Activated CD4-positive, alpha-beta T cell treated with anti-CD3 and anti-CD28 coated beads, Interleukin-2, Interleukin-4, amounts not matched to agents 100 ng/mL and 50 ng/mL, durations not matched to agents 16 hours and 8 hours (primary cell): ENCODE measurements at regions not wholly inside any gene's neighbourhood (a gene's known extent, or its start where the extent isn't known, plus 50 kb on each side); places are given as distances from the start of the nearest gene placed in this dataset.
"Not testable (repeated sequence)": the region's sequence is repeated elsewhere in the genome, so short reads cannot be mapped to it uniquely, and the experiment has no call there.

ENCODE experiments used
- DNase-seq: peaks from one replicate; pipeline ENCODE4 v3.0.0-alpha.2; 2020; ENCODE audit warnings: low spot score

DNA sequence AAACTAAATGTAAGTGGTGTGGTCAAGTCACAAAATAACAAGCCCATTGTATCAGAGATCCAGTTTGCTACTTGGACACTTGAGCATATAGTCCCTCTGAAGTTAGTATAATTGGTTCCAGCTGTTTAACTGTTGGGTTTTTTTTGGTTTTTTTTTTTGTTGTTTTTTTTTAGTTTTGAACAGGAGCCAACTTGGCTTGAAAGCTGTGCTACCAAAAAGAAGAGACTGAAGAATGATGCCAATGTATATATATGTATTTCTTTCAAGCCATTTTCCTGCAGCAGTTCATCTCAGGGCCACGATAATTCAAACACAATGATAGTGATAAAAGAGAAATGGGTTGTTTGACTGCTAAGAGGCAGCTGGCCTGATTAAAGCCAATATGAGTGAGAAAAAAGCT lies 138.3 kb downstream of the PCDH18 start:
- no peak for DNase-seq

DNA sequence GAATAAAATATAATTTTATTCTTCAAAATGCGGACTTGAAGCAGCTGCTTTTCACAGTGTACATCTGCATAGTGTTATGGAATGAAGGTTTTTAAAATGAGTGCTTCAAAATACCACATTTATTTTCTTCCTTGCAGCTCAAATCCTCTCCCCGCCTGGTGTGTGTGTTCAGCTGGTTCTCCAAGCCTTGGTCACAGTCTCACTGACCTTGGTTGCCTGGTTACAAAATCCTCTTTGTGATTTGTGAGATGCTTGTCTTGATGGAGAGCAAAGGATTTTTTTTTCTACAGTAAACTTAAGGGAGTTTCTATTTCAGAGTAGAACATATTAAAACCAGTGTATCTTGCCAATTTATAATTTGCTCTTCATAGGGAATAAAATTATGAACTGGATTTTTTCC lies 139.2 kb downstream of the PCDH18 start:
- no peak for DNase-seq

- DNase-seq: no peak
These were observed 141.6 kb downstream of the PCDH18 start for GRCh38 chr4:137390707-137391106.

DNA sequence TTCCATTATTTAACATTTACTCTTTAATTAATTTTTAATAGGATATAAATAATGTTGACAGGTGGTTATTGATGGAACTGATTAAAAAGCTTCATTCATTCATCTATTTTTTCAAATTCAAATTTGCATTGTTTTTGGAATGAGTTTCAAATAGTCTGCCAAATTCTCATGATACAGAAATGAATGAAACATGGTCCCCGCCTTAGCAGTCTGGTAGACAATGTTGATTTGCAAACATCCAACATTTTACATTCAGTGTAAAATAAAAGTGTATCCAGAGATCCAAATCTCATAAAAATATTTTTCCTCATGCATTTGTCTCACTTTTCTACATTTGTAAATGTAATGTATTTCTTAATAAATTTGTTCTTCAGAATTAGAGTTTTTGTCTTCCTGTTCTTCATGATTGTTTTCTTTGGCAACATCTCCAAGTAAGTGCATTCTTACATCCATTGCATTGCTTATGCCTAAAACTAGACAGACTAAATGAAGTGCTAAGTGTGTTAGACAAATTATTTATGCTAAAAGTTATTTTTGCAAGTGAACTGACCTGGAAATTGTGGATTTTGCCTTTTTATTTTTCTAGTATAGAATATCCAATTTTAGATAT lies 142.3 kb downstream of the PCDH18 start:
- DNase-seq: no peak

GRCh38 chr4:137387924-137388323 lies 144.4 kb downstream of the PCDH18 start:
- no peak for DNase-seq

DNA sequence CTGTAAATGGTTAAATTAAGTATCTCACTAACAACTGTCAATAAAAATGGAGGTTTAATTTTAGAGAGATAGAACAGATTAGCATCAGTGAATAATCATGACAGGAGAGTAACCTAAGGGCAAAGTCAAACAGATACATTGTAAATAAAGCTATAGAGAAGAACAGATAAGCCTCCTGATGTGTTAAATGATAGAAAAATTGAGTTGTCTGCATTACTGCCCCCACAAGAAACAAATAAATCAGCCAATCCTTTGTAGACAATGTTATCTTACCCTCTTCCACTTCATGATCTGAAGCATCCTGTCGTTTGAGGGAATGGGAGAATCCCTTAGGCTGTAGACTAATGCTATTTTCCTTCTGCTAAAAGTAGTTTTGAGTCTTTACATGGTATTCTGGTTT lies 147.8 kb downstream of the PCDH18 start:
- no peak for DNase-seq

GRCh38 chr4:137378821-137379220 lies 153.5 kb downstream of the PCDH18 start:
- DNase-seq: no peak

DNA sequence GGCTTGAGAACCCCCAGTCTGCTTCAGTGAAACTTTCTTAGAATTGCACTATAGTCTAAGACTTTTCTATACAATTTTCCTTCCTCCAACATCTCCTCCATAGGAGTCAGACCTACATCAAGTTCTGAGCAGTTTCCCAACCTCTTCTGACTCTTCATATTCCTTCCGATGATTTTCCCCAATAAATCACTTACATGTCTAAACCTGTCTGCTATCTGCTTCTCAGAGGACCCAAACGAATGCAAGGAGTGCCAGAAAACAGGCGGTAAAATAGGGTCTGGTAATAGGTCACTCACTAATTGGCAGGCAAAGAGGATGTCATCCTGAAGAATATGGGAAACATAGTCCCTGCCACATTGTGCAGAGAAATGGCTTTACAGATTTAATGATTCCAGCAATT lies 153.9 kb downstream of the PCDH18 start:
- no peak for DNase-seq

DNA sequence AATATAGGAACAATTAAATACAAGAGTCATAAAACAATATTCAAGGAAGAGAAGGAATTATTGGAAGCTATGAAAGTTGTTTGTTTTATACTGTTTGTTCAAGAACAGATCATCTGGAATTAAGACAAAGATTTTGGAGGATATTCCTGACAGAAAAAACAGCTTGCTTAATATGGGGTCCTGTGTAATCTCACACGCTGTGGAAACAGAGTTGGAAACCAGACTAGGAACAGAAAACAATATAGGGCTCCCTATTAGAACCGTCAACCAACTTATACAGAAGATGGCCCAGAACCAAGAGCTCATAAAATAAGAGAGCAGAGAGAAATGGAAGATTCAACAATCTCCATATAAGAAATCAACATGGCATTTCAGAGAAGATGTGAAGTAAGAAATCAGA lies 156.0 kb downstream of the PCDH18 start:
- DNase-seq: no peak

GRCh38 chr4:137375111-137375850 lies 157.0 kb downstream of the PCDH18 start:
- DNase-seq: no peak

DNA sequence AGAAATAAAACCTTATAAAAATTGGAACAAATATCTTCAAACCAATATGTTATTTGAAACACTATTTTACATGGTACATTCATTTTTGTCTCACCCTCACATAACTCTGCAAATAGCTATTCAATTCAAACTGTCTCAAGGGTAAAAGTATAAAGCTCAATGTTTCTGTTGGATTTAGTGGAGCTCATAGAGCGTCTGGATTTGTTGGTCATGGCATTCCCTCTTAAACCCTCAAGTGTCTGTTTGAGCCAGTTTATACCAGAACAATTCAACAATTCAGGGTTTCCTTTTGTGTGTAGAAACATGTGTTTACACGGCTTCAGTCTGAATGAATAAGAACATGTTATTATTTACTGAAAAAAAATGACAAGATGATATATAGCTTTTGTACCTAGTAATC lies 161.6 kb downstream of the PCDH18 start:
- no peak for DNase-seq

DNA sequence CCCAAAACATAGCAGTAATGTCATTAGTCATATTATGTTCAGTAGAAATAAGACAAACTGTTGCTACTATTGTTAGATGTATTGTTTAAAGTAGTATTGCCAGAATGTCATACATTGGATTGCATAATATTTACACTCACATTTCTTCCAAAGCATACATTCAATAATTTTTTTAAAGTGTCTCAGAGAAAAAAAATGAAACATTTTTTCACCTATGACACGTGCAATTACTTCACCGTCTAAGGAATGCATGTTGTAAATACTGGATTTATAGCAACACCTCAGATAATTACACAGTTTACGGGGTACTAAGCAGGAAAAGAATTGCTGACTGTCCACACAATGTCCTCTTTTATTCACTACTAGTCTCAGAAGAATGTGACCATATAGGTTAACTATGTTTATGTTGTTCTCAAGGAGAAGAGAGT lies 162.1 kb downstream of the PCDH18 start:
- no peak for DNase-seq

DNA sequence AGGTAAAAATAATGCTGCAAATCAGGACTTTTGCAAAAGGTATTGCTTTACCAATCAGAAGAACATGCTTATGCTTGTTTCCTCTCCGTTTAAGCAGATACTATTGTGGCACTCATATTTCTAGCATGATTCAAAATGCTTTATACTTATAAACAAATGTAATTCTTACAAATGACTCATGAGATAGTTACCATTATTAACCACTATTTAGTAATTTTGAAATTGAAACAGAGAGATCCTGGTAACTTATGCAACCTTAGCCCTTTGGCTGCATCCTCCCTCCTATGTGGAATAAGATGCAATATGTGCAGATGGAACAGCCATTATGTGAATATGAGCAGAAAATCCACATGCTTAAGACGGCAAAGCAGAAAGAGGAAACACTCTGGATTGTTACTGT lies 164.7 kb downstream of the PCDH18 start:
- DNase-seq: no peak

GRCh38 chr4:137363496-137363895 lies 168.8 kb downstream of the PCDH18 start:
- no peak for DNase-seq

DNA sequence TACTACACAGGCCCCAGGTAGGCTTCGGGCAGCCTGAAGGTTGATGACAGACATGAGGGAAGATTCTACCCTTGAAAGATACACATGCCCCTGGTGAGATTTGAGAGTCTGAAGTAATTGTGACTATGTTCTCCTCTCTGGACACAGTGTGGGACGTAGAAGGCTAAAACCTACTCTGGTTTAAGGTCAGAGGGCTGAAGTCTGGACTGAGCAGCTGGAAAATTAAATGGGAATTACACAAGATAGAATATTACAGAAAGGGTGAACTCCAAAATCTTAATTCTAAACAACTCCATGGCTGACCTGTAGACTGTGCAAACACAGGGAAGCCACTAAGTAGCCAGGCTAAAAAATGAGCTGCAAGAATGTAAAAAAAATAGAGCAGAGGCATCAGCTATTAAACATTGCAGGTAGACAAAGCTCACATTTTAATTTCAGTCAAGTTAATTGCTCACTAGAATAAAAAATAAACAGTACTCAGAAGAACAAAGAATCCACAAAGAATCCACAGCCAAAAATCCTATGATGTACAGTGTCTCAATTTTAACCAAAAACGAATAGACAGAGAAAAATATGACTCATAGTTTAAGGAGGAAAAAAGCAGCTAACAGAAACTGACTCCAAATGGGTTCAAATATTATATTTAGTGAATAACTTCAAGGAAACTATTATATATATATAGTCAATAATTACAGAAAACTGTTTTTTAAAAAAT lies 170.4 kb downstream of the PCDH18 start:
- DNase-seq: no peak

GRCh38 chr4:137360761-137361160 lies 171.5 kb downstream of the PCDH18 start:
- DNase-seq: no peak

GRCh38 chr4:137359691-137360315 lies 172.5 kb downstream of the PCDH18 start:
- DNase-seq: no peak

DNA sequence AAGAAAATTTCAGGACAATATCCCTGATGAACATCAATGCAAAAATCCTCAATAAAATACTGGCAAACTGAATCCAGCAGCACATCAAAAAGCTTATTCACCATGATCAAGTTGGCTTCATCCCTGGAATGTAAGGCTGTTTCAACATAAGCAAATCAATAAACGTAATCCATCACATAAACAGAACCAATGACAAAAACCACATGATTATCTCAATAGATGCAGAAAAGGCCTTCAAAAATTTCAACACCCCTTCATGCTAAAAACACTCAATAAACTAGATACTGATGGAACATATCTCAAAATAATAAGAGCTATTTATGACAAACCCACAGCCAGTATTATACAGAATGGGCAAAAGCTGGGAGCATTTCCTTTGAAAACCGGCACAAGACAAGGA lies 177.7 kb downstream of the PCDH18 start:
- not testable (repeated sequence) for DNase-seq

DNA sequence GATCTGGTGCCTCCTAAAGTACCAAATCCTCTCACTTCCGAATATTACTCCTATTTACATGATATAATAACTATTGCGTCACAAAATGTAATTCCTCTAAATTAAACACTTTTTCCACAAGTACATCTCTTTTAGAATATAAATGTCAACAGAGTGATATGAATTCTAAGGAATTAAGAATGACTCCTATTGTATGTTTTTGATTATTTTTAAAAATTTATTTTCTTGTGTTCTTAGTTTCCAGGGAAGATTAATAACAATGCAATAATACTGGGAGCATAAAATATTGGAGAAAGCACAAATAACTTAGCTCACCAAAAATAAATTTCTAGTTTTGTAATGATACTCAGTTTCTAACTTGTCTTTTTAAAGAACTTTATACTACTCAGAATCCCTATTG lies 184.9 kb downstream of the PCDH18 start:
- DNase-seq: no peak

- DNase-seq: no peak
These were observed 186.7 kb downstream of the PCDH18 start for GRCh38 chr4:137345597-137345996.

GRCh38 chr4:137343221-137343620 lies 189.1 kb downstream of the PCDH18 start:
- no peak for DNase-seq

DNA sequence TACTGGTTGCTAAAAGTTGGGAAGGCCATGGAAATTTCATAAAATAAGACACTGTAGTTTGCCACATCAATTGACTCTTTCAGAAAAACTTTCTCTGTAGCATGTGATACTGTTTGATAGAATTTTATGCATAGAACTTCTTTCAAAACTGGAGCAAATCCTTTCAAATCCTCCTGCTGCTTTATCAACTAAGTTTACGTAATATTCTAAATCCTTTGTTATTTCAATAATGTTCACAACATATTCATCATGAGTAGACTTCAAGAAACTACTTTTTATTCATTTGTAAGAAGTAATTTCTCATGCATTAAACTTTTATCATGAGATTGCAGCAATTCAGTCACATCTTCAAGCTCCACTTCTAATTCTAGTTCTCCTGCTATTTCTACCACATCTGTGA lies 199.3 kb downstream of the PCDH18 start:
- no peak for DNase-seq

- DNase-seq: no peak
These were observed 220.0 kb downstream of the PCDH18 start for GRCh38 chr4:137312257-137312656.
